Keratinocyte (primary cell): ENCODE measurements at regions not wholly inside any gene's neighbourhood (a gene's known extent, or its start where the extent isn't known, plus 50 kb on each side); places are given as distances from the start of the nearest gene placed in this dataset.

ENCODE experiments used
- DNase-seq: peaks from one replicate; pipeline ENCODE4 v3.0.0-alpha.2; 2011; ENCODE audit warnings: low read depth, missing footprints, low spot score
- FAIRE-seq: peaks from 2 replicates; lab custom pipeline; 2011; peaks lifted over from hg19 to GRCh38; lab: Jason Lieb, UNC
- H2AFZ ChIP-seq: 2 replicates; pipeline ENCODE4 v1.6.0; 2012; ENCODE audit warnings: low read length, control low read depth, inconsistent platforms; ENCODE audit not compliant: control insufficient read depth
- H3K27ac ChIP-seq: 2 replicates; pipeline ENCODE4 v1.5.1; 2011; ENCODE audit warnings: low read length; ENCODE audit not compliant: control insufficient read depth, insufficient read depth
- H3K27me3 ChIP-seq: 3 replicates; pipeline ENCODE4 v1.6.0; 2011; ENCODE audit warnings: low read length; ENCODE audit not compliant: control insufficient read depth, insufficient read depth; ENCODE audit errors: extremely low read depth
- H3K36me3 ChIP-seq, 2 experiments: 2 replicates in 1 of 2; 3 replicates in 1 of 2; pipeline ENCODE4 v1.5.1; 2011; ENCODE audit warnings: low read length in 2 of 2, mild to moderate bottlenecking in 1 of 2; ENCODE audit not compliant: control insufficient read depth in 2 of 2, insufficient read depth in 2 of 2; ENCODE audit errors: extremely low read depth in 1 of 2
- H3K4me1 ChIP-seq: 3 replicates; pipeline ENCODE4 v1.5.1; 2011; ENCODE audit warnings: low read length; ENCODE audit not compliant: control insufficient read depth, insufficient read depth; ENCODE audit errors: extremely low read depth
- H3K4me2 ChIP-seq: 3 replicates; pipeline ENCODE4 v1.6.0; 2011; ENCODE audit warnings: low read depth, low read length; ENCODE audit not compliant: control insufficient read depth, insufficient read depth; ENCODE audit errors: extremely low read depth
- H3K4me3 ChIP-seq, 3 experiments: fragments of 200-600 bp in 1 of 3; sonication (generic) in 1 of 3; 2 replicates in 2 of 3; 3 replicates in 1 of 3; pipeline ENCODE4 v1.5.1; 2011 to 2016; ENCODE audit warnings: low read length in 3 of 3, mild to moderate bottlenecking in 3 of 3, control low read depth in 2 of 3, inconsistent platforms in 1 of 3, low read depth in 1 of 3, mixed read lengths in 1 of 3, mixed run types in 1 of 3, moderate library complexity in 1 of 3; ENCODE audit not compliant: control insufficient read depth in 2 of 3, insufficient read depth in 2 of 3; ENCODE audit errors: extremely low read depth in 1 of 3
- H3K79me2 ChIP-seq: 2 replicates; pipeline ENCODE4 v1.6.0; 2012; ENCODE audit warnings: low read length; ENCODE audit not compliant: control insufficient read depth, insufficient read depth
- H3K9ac ChIP-seq: 3 replicates; pipeline ENCODE4 v1.6.0; 2011; ENCODE audit warnings: low read length; ENCODE audit not compliant: control insufficient read depth, insufficient read depth; ENCODE audit errors: extremely low read depth
- H3K9me1 ChIP-seq: 3 replicates; pipeline ENCODE4 v1.6.0; 2011; ENCODE audit warnings: low read length; ENCODE audit not compliant: control insufficient read depth, insufficient read depth; ENCODE audit errors: extremely low read depth
- H3K9me3 ChIP-seq: 2 replicates; pipeline ENCODE4 v1.5.1; 2012; ENCODE audit warnings: low read depth, low read length; ENCODE audit not compliant: control insufficient read depth
- H4K20me1 ChIP-seq: 3 replicates; pipeline ENCODE4 v1.6.0; 2011; ENCODE audit warnings: low read length; ENCODE audit not compliant: control insufficient read depth, insufficient read depth; ENCODE audit errors: extremely low read depth
- EZH2 ChIP-seq: IDR thresholded peaks from one replicate; pipeline ENCODE4 v1.6.1; 2012; ENCODE audit warnings: inconsistent platforms, mild to moderate bottlenecking, low read length, moderate library complexity
- dilution Hi-C: fragments of 300-500 bp; cut with MboI; formaldehyde crosslinking; loops from one replicate; pipeline ENCODE4 v1.7.0; 2020; ENCODE audit warnings: low sequenced_read_pairs; ENCODE audit not compliant: extremely low pct_ligation_motif_present
- TF ChIP-seq, protein P1 (sequence below), 3 experiments: IDR thresholded peaks in 1 of 3; conservative IDR thresholded peaks in 1 of 3; optimal IDR thresholded peaks in 1 of 3; 2 replicates in 2 of 3; 3 replicates in 1 of 3; pipeline versions ENCODE3 to v1.5.1; 2011; ENCODE audit warnings: low read length in 3 of 3, mild to moderate bottlenecking in 3 of 3, moderate library complexity in 2 of 3, control low read depth in 1 of 3, inconsistent platforms in 1 of 3; ENCODE audit not compliant: insufficient read depth in 2 of 3; ENCODE audit errors: extremely low read depth in 1 of 3

DNA sequence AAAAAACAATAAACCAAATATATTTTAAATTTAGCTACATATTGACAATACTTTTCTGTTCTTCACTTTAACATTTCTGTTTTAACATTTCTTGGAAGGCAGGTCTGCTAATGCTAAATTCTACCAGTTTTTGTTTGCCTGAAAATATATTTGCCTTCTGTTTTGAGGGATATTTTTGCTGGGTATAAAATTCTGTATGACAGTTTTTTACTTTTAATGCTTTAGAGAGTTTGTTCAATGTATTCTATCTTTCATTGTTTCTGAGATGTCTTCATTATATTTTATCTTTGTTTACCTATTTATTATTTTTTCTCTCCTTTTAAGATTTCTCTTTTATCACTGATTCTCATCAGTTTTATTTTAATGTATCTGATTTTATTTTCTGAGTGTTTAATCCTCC, 409.2 kb upstream of the DPP6 start:
- H3K27ac ChIP-seq = no peak overlapping the region
- H3K9me3 ChIP-seq = no peaks in the 10 kb centered on the region
- H2AFZ ChIP-seq = no peak overlapping the region
- H3K4me1 ChIP-seq = no peaks in the 10 kb centered on the region
- TF ChIP-seq EZH2 = no peak
- TF ChIP-seq, protein P1, sequence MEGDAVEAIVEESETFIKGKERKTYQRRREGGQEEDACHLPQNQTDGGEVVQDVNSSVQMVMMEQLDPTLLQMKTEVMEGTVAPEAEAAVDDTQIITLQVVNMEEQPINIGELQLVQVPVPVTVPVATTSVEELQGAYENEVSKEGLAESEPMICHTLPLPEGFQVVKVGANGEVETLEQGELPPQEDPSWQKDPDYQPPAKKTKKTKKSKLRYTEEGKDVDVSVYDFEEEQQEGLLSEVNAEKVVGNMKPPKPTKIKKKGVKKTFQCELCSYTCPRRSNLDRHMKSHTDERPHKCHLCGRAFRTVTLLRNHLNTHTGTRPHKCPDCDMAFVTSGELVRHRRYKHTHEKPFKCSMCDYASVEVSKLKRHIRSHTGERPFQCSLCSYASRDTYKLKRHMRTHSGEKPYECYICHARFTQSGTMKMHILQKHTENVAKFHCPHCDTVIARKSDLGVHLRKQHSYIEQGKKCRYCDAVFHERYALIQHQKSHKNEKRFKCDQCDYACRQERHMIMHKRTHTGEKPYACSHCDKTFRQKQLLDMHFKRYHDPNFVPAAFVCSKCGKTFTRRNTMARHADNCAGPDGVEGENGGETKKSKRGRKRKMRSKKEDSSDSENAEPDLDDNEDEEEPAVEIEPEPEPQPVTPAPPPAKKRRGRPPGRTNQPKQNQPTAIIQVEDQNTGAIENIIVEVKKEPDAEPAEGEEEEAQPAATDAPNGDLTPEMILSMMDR (optimal IDR thresholded peaks at IDR 0.05 in 1 of 3, IDR thresholded peaks at IDR 0.05 in 1 of 3, conservative IDR thresholded peaks at IDR 0.05 in 1 of 3; ENCODE audit: extremely low read depth in 1 of 3, insufficient read depth in 2 of 3, low read length in 3 of 3) = no peak
- H3K27me3 ChIP-seq = no peaks in the 10 kb centered on the region
- dilution Hi-C loops = no loop called here
- H3K79me2 ChIP-seq = no peaks in the 10 kb centered on the region
- no peak overlapping the region for H3K4me2 ChIP-seq
- H3K9me1 ChIP-seq = no peaks in the 10 kb centered on the region
- no peak overlapping the region for H3K4me3 ChIP-seq
- no peaks in the 10 kb centered on the region for H4K20me1 ChIP-seq
- H3K9ac ChIP-seq = no peak overlapping the region
- FAIRE-seq (no peak), DNase-seq (no peak)
- no peaks in the 10 kb centered on the region for H3K36me3 ChIP-seq

DNA sequence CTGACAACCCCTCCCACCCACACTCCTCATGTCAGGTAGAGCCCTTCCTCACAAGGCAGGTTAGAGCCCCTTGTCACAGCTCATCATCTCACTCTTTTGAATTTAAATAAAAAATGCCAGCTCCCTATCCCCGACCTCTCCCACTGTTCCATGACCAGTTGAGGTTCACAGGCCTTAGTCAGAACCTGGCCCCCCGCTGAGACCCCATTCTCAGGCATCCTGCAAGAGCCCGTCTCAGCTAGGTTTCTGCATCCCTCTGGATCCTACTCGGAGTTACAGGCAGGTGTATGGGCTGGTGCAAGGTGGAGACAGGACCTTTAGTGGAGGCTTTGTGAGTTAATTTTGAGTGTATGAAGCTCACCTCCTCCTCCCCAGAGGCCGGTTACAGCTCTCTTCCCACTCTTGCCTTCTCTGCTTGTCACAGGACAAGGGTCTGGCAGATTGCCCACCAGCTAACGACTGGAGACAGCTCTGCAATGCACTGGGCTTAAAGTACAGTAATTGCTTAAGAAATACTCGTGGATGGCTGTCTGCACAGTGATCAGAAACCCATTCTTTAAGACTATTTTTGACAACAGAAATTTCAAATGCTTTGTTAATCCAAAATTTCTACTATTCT, 394.9 kb upstream of the DPP6 start:
- FAIRE-seq = no peak
- H2AFZ ChIP-seq = no peak overlapping the region
- H3K9ac ChIP-seq = no peak overlapping the region
- no peak overlapping the region for H3K4me2 ChIP-seq
- no peaks in the 10 kb centered on the region for H3K36me3 ChIP-seq
- no peaks in the 10 kb centered on the region for H3K79me2 ChIP-seq
- H3K27me3 ChIP-seq = no peaks in the 10 kb centered on the region
- H3K4me1 ChIP-seq = no peaks in the 10 kb centered on the region
- no peaks in the 10 kb centered on the region for H3K9me1 ChIP-seq
- H3K9me3 ChIP-seq = no peaks in the 10 kb centered on the region
- TF ChIP-seq, protein P1 (optimal IDR thresholded peaks at IDR 0.05 in 1 of 3, IDR thresholded peaks at IDR 0.05 in 1 of 3, conservative IDR thresholded peaks at IDR 0.05 in 1 of 3; ENCODE audit: extremely low read depth in 1 of 3, insufficient read depth in 2 of 3, low read length in 3 of 3) = no peak
- TF ChIP-seq EZH2 = no peak
- DNase-seq = no peak
- no peak overlapping the region for H3K4me3 ChIP-seq
- H3K27ac ChIP-seq = no peak overlapping the region
- dilution Hi-C loops = no loop called here
- no peaks in the 10 kb centered on the region for H4K20me1 ChIP-seq
